8988T (cell line): ENCODE measurements at regions not wholly inside any gene's neighbourhood (a gene's known extent, or its start where the extent isn't known, plus 50 kb on each side); places are given as distances from the start of the nearest gene placed in this dataset.
"Not testable (repeated sequence)": the region's sequence is repeated elsewhere in the genome, so short reads cannot be mapped to it uniquely, and the experiment has no call there.

Experiments
- DNase-seq: peaks from one replicate; pipeline ENCODE4 v3.0.0; 2011

- no peak for DNase-seq
These were observed 323.1 kb upstream of the KIAA1217 start for GRCh38 chr10:23885853-23886252.

GRCh38 chr10:23886355-23886754, 322.6 kb upstream of the KIAA1217 start:
- DNase-seq, result no peak

- DNase-seq, result no peak
These were observed 317.6 kb upstream of the KIAA1217 start for GRCh38 chr10:23891301-23891700.

- DNase-seq, result no peak
These were observed 316.6 kb upstream of the KIAA1217 start for GRCh38 chr10:23892296-23892695.

GRCh38 chr10:23897267-23897666, 311.7 kb upstream of the KIAA1217 start:
- DNase-seq, result no peak

- DNase-seq, result no peak
These were observed 311.1 kb upstream of the KIAA1217 start for GRCh38 chr10:23897861-23898260.

GRCh38 chr10:23899166-23899565, 309.8 kb upstream of the KIAA1217 start:
- DNase-seq, result no peak

- DNase-seq, result no peak
These were observed 298.6 kb upstream of the KIAA1217 start for GRCh38 chr10:23910291-23910690.

- no peak for DNase-seq
These were observed 296.0 kb upstream of the KIAA1217 start for GRCh38 chr10:23912884-23913404.

GRCh38 chr10:23914641-23915040, 294.3 kb upstream of the KIAA1217 start:
- DNase-seq, result no peak

- DNase-seq, result no peak
These were observed 291.6 kb upstream of the KIAA1217 start for GRCh38 chr10:23917251-23917840.

- no peak for DNase-seq
These were observed 290.7 kb upstream of the KIAA1217 start for GRCh38 chr10:23918090-23918723.

- DNase-seq, result no peak
These were observed 290.1 kb upstream of the KIAA1217 start for GRCh38 chr10:23918839-23919238.

- DNase-seq, result no peak
These were observed 281.2 kb upstream of the KIAA1217 start for GRCh38 chr10:23927576-23928325.

GRCh38 chr10:23934023-23934422, 274.9 kb upstream of the KIAA1217 start:
- DNase-seq, result not testable (repeated sequence)

GRCh38 chr10:23945845-23946244, 263.1 kb upstream of the KIAA1217 start:
- DNase-seq, result no peak

- no peak for DNase-seq
These were observed 257.1 kb upstream of the KIAA1217 start for GRCh38 chr10:23951841-23952240.

- DNase-seq, result no peak
These were observed 253.3 kb upstream of the KIAA1217 start for GRCh38 chr10:23955456-23956225.

GRCh38 chr10:23965123-23965522, 243.8 kb upstream of the KIAA1217 start:
- DNase-seq, result no peak

- DNase-seq, result no peak
These were observed 243.1 kb upstream of the KIAA1217 start for GRCh38 chr10:23965880-23966279.

- no peak for DNase-seq
These were observed 242.4 kb upstream of the KIAA1217 start for GRCh38 chr10:23966504-23967051.

GRCh38 chr10:23968301-23968700, 240.6 kb upstream of the KIAA1217 start:
- no peak for DNase-seq

- no peak for DNase-seq
These were observed 234.1 kb upstream of the KIAA1217 start for GRCh38 chr10:23974746-23975272.
